Large intestine (tissue), 3 donors: ENCODE measurements at regions not wholly inside any gene's neighbourhood (a gene's known extent, or its start where the extent isn't known, plus 50 kb on each side); places are given as distances from the start of the nearest gene placed in this dataset.

Source experiments
- DNase-seq, 2 donors: peaks; one replicate each; pipeline versions ENCODE4 v3.0.0 to v3.0.0-alpha.2; 2013
- H3K27ac ChIP-seq: one replicate; pipeline ENCODE4 v1.5.1; 2013; ENCODE audit warnings: low read length
- H3K27me3 ChIP-seq: 2 replicates; pipeline ENCODE4 v1.6.1; 2013; ENCODE audit warnings: low read length; ENCODE audit not compliant: control insufficient read depth, insufficient read depth
- H3K36me3 ChIP-seq: 2 replicates; pipeline ENCODE4 v1.6.1; 2013; ENCODE audit warnings: low read length; ENCODE audit not compliant: control insufficient read depth, insufficient read depth
- H3K4me1 ChIP-seq: one replicate; pipeline ENCODE4 v1.6.1; 2013; ENCODE audit warnings: low read length; ENCODE audit not compliant: control insufficient read depth, insufficient read depth
- H3K4me3 ChIP-seq: one replicate; pipeline ENCODE4 v1.5.1; 2013; ENCODE audit warnings: low read length
- H3K9me3 ChIP-seq: one replicate; pipeline ENCODE4 v1.6.1; 2013; ENCODE audit warnings: mild to moderate bottlenecking, low read depth, low read length, moderate library complexity; ENCODE audit not compliant: control insufficient read depth
- WGBS: methylation state at CpG from one replicate; pipeline ENCODE4 v1.1.5; 2013; ENCODE audit warnings: low lambda C conversion rate; ENCODE audit not compliant: insufficient coverage; 5-methylcytosine and 5-hydroxymethylcytosine counted together

GRCh38 chr10:8513155-8514147, 459.0 kb downstream of the GATA3 start:
- H3K4me3 ChIP-seq = no peak overlapping the region
- no peak for DNase-seq
- H3K4me1 ChIP-seq = no peaks in the 10 kb centered on the region
- no peaks in the 10 kb centered on the region for H3K27me3 ChIP-seq
- no peaks in the 10 kb centered on the region for H3K36me3 ChIP-seq
- H3K9me3 ChIP-seq = peaks cover 4% of the 10 kb centered on the region
- 86% methylated on average over 1 of the region's 41 CpGs for WGBS
- H3K27ac ChIP-seq = no peak overlapping the region

- no peaks in the 10 kb centered on the region for H3K9me3 ChIP-seq
- H3K4me3 ChIP-seq = no peak overlapping the region
- H3K27me3 ChIP-seq = no peaks in the 10 kb centered on the region
- no peaks in the 10 kb centered on the region for H3K36me3 ChIP-seq
- 20% methylated on average over 1 of the region's 2 CpGs for WGBS
- H3K27ac ChIP-seq = no peak overlapping the region
- H3K4me1 ChIP-seq = no peaks in the 10 kb centered on the region
- no peak for DNase-seq
These were observed 465.9 kb downstream of the GATA3 start for GRCh38 chr10:8520382-8520781.

- DNase-seq = no peak
- H3K27ac ChIP-seq = no peak overlapping the region
- no peaks in the 10 kb centered on the region for H3K36me3 ChIP-seq
- no peaks in the 10 kb centered on the region for H3K4me1 ChIP-seq
- H3K4me3 ChIP-seq = no peak overlapping the region
- WGBS = 100% methylated on average over 1 of the region's 3 CpGs
- H3K9me3 ChIP-seq = no peaks in the 10 kb centered on the region
- no peaks in the 10 kb centered on the region for H3K27me3 ChIP-seq
These were observed 473.3 kb downstream of the GATA3 start for GRCh38 chr10:8527773-8528172.

- H3K27me3 ChIP-seq = no peaks in the 10 kb centered on the region
- WGBS = 89% methylated on average over 3 of the region's 8 CpGs
- H3K27ac ChIP-seq = no peak overlapping the region
- no peaks in the 10 kb centered on the region for H3K36me3 ChIP-seq
- no peak overlapping the region for H3K4me3 ChIP-seq
- no peaks in the 10 kb centered on the region for H3K9me3 ChIP-seq
- DNase-seq = no peak
- no peaks in the 10 kb centered on the region for H3K4me1 ChIP-seq
These were observed 476.6 kb downstream of the GATA3 start for GRCh38 chr10:8531116-8531515.

DNA sequence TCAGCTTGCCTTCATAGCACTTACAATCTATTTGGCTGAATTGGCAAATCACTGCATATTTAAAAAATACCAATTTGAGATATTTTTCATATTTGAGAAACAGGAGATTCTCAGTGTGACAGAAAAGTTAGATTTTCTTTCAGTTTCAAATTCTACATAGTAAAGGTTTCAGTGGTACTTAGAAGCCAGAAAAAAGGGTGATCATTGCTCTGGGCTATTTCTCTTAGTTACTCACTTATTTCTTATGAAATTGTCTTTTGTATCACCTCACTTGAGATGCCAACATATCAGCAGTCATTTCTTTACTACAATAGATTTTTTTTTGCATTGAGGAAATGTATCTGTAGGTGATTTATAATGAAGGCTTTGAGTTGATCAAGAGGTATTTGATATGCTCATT, 478.2 kb downstream of the GATA3 start:
- no peaks in the 10 kb centered on the region for H3K9me3 ChIP-seq
- no peak overlapping the region for H3K4me3 ChIP-seq
- H3K4me1 ChIP-seq = no peaks in the 10 kb centered on the region
- H3K36me3 ChIP-seq = no peaks in the 10 kb centered on the region
- H3K27me3 ChIP-seq = no peaks in the 10 kb centered on the region
- DNase-seq = no peak
- H3K27ac ChIP-seq = no peak overlapping the region

GRCh38 chr10:8533462-8533861, 479.0 kb downstream of the GATA3 start:
- Histone ChIP-seq H3K9me3 (no peaks in the 10 kb centered on the region), H3K4me3 (no peak overlapping the region), H3K27ac (no peak overlapping the region), H3K4me1 (no peaks in the 10 kb centered on the region), H3K27me3 (no peaks in the 10 kb centered on the region), H3K36me3 (no peaks in the 10 kb centered on the region)
- WGBS = 77% methylated on average over 7 of the region's 12 CpGs
- DNase-seq = no peak

- Histone ChIP-seq H3K27me3 (no peaks in the 10 kb centered on the region), H3K9me3 (no peaks in the 10 kb centered on the region), H3K4me1 (no peaks in the 10 kb centered on the region), H3K4me3 (no peak overlapping the region), H3K27ac (no peak overlapping the region), H3K36me3 (no peaks in the 10 kb centered on the region)
- no peak for DNase-seq
- 100% methylated on average over 1 of the region's 6 CpGs for WGBS
These were observed 479.6 kb downstream of the GATA3 start for GRCh38 chr10:8534096-8534495.

DNA sequence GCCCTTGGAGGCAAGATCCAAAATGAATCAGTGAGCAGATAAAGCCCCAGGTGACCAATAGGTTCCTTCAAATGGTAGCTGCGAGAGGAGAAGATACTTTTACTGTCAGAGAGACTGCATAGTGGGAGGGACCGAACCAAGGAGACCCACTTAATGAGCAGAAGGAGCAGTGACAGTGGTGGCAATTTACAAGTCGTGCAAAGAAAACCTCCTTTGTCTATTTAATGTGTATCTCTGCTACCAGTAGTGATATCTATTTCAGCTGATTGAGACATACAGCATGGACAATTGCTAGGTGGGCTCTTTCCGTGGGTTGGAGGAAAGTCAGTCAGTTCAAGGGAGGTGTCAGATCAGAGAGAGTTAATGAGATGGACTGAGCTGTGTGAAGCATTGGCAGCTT, 480.4 kb downstream of the GATA3 start:
- WGBS = no CpG with 5 or more reads among the region's 4 CpGs
- H3K27me3 ChIP-seq = no peaks in the 10 kb centered on the region
- H3K27ac ChIP-seq = no peak overlapping the region
- no peak for DNase-seq
- H3K4me1 ChIP-seq = no peaks in the 10 kb centered on the region
- H3K9me3 ChIP-seq = no peaks in the 10 kb centered on the region
- no peaks in the 10 kb centered on the region for H3K36me3 ChIP-seq
- no peak overlapping the region for H3K4me3 ChIP-seq

- DNase-seq = no peak
These were observed 484.6 kb downstream of the GATA3 start for GRCh38 chr10:8539056-8539455.

GRCh38 chr10:8543361-8544056, 489.0 kb downstream of the GATA3 start:
- Histone ChIP-seq H3K27ac (no peak overlapping the region), H3K36me3 (no peaks in the 10 kb centered on the region), H3K4me3 (no peak overlapping the region), H3K27me3 (no peaks in the 10 kb centered on the region), H3K9me3 (peaks cover 4% of the 10 kb centered on the region), H3K4me1 (no peaks in the 10 kb centered on the region)
- no CpG with 5 or more reads among the region's 3 CpGs for WGBS
- no peak for DNase-seq

More at GRCh38 chr10:8539056-8539455, 484.6 kb downstream of the GATA3 start:
- Histone ChIP-seq H3K36me3 (no peaks in the 10 kb centered on the region), H3K9me3 (no peaks in the 10 kb centered on the region), H3K4me1 (no peaks in the 10 kb centered on the region), H3K4me3 (no peak overlapping the region), H3K27me3 (no peaks in the 10 kb centered on the region), H3K27ac (no peak overlapping the region)
- WGBS = no CpG with 5 or more reads among the region's 3 CpGs
